Endothelial cell of umbilical vein (primary cell): ENCODE measurements at regions not wholly inside any gene's neighbourhood (a gene's known extent, or its start where the extent isn't known, plus 50 kb on each side); places are given as distances from the start of the nearest gene placed in this dataset.

Experiments used
- BruUV-seq: library from RNA; stranded (reverse); fragments of 400-500 nt; replicated peaks from 2 replicates; lab custom pipeline; 2021; lab: Mats Ljungman, UMichigan
- CTCF ChIA-PET: fragments of 300-600, 350-600 bp; sonication (Branson Sonifier 250); formaldehyde crosslinking; loops from one replicate; lab custom pipeline; 2021; ENCODE audit warnings: antibody characterized with exemption, inconsistent platforms; lab: Charles Lee
- POLR2A ChIA-PET: fragments of 300-600, 350-600 bp; sonication (Branson Sonifier 250); formaldehyde crosslinking; loops from one replicate; lab custom pipeline; 2021; ENCODE audit warnings: antibody characterized with exemption, inconsistent platforms; lab: Charles Lee
- DNase-seq: peaks from one replicate; pipeline ENCODE4 v3.0.0-alpha.2; 2011; ENCODE audit warnings: low read depth, low spot score
- FAIRE-seq: peaks from 2 replicates; lab custom pipeline; 2011; peaks lifted over from hg19 to GRCh38; lab: Jason Lieb, UNC
- H2AFZ ChIP-seq: 2 replicates; pipeline ENCODE4 v1.6.0; 2012; ENCODE audit warnings: low read depth, low read length, control low read depth, inconsistent platforms
- H3K27ac ChIP-seq: 2 replicates; pipeline ENCODE4 v1.5.1; 2011; ENCODE audit warnings: low read depth, mild to moderate bottlenecking, control low read depth, low read length, moderate library complexity; ENCODE audit not compliant: insufficient read depth
- H3K27me3 ChIP-seq, 2 experiments: 2 replicates each; pipeline versions ENCODE4 v1.6.0 to v1.6.1; 2011; ENCODE audit warnings: low read length in 2 of 2, mixed read lengths in 1 of 2; ENCODE audit not compliant: control insufficient read depth in 2 of 2, insufficient read depth in 2 of 2
- H3K36me3 ChIP-seq, 2 experiments: 2 replicates in 1 of 2; 3 replicates in 1 of 2; pipeline ENCODE4 v1.5.1; 2011; ENCODE audit warnings: low read length in 2 of 2, mild to moderate bottlenecking in 1 of 2, moderate library complexity in 1 of 2; ENCODE audit not compliant: control insufficient read depth in 2 of 2, insufficient read depth in 2 of 2; ENCODE audit errors: extremely low read depth in 1 of 2
- H3K4me1 ChIP-seq: 3 replicates; pipeline ENCODE4 v1.5.1; 2011; ENCODE audit warnings: mild to moderate bottlenecking, low read length; ENCODE audit not compliant: control insufficient read depth, insufficient read depth; ENCODE audit errors: extremely low read depth
- H3K4me2 ChIP-seq: 2 replicates; pipeline ENCODE4 v1.6.1; 2011; ENCODE audit warnings: low read length, control low read depth, mixed read lengths; ENCODE audit not compliant: insufficient read depth
- H3K4me3 ChIP-seq, 3 experiments: fragments of 200-600 bp in 1 of 3; sonication (generic), shearing (Covaris generic) in 1 of 3; replicated peaks in 1 of 3; 2 replicates each; pipeline ENCODE4 v1.5.1; 2011 to 2016; ENCODE audit warnings: control low read depth in 3 of 3, low read length in 3 of 3, mild to moderate bottlenecking in 2 of 3, inconsistent platforms in 1 of 3, low read depth in 1 of 3, moderate library complexity in 1 of 3; ENCODE audit not compliant: insufficient read depth in 1 of 3
- H3K79me2 ChIP-seq: 2 replicates; pipeline ENCODE4 v1.6.0; 2012; ENCODE audit warnings: low read length, inconsistent platforms; ENCODE audit not compliant: control insufficient read depth, insufficient read depth
- H3K9ac ChIP-seq: replicated peaks from 2 replicates; pipeline ENCODE3; 2011; ENCODE audit warnings: low read length, control low read depth; ENCODE audit not compliant: insufficient read depth; ENCODE audit errors: extremely low read depth
- H3K9me1 ChIP-seq: replicated peaks from 3 replicates; pipeline ENCODE4 v1.6.0; 2011; ENCODE audit warnings: mild to moderate bottlenecking, low read length; ENCODE audit not compliant: control insufficient read depth, insufficient read depth; ENCODE audit errors: extremely low read depth
- H3K9me3 ChIP-seq: replicated peaks from 2 replicates; pipeline ENCODE4 v1.5.1; 2012; ENCODE audit warnings: low read length, inconsistent platforms; ENCODE audit not compliant: control insufficient read depth, insufficient read depth
- H4K20me1 ChIP-seq: replicated peaks from 2 replicates; pipeline ENCODE3; 2011; ENCODE audit warnings: mild to moderate bottlenecking, low read length; ENCODE audit not compliant: control insufficient read depth, insufficient read depth; ENCODE audit errors: extremely low read depth
- CTCF ChIP-seq, 2 donors: IDR thresholded peaks; 1 replicate in 1 of 2; 2 replicates in 1 of 2; pipeline ENCODE4 v1.5.1; 2011; ENCODE audit warnings: low read length in 2 of 2, mild to moderate bottlenecking in 2 of 2, moderate library complexity in 2 of 2, control low read depth in 1 of 2, inconsistent platforms in 1 of 2, low read depth in 1 of 2; ENCODE audit not compliant: insufficient read depth in 1 of 2; ENCODE audit errors: extremely low read depth in 1 of 2
- EZH2 ChIP-seq: IDR thresholded peaks from 2 replicates; pipeline ENCODE4 v1.6.1; 2012; ENCODE audit warnings: borderline replicate concordance, low read depth, mild to moderate bottlenecking, moderate library complexity, low read length, inconsistent platforms; ENCODE audit not compliant: severe bottlenecking
- FOS ChIP-seq: IDR thresholded peaks from 2 replicates; pipeline ENCODE4 v1.6.1; 2011; ENCODE audit warnings: mild to moderate bottlenecking, low read length, moderate library complexity, borderline replicate concordance; ENCODE audit not compliant: insufficient read depth
- GATA2 ChIP-seq: IDR thresholded peaks from 2 replicates; pipeline ENCODE4 v1.7.0; 2011; ENCODE audit warnings: low read depth, mild to moderate bottlenecking, moderate library complexity, mixed read lengths, low read length; ENCODE audit not compliant: insufficient read length, insufficient read depth
- JUN ChIP-seq: IDR thresholded peaks from 2 replicates; pipeline ENCODE4 v1.6.1; 2011; ENCODE audit warnings: borderline replicate concordance, low read depth; ENCODE audit not compliant: insufficient read length, insufficient read depth
- MAX ChIP-seq: IDR thresholded peaks from 2 replicates; pipeline ENCODE4 v1.6.1; 2011; ENCODE audit not compliant: insufficient read depth, insufficient read length
- MYC ChIP-seq: IDR thresholded peaks from one replicate; pipeline ENCODE4 v1.6.1; 2011; ENCODE audit warnings: mild to moderate bottlenecking, low read depth, low read length
- POLR2A ChIP-seq: IDR thresholded peaks from 2 replicates; pipeline ENCODE4 v1.6.1; 2012; ENCODE audit warnings: low read depth, mild to moderate bottlenecking, control low read depth, low read length
- POLR2AphosphoS5 ChIP-seq: IDR thresholded peaks from 2 replicates; pipeline ENCODE4 v1.6.1; 2012; ENCODE audit warnings: low read depth, mild to moderate bottlenecking, control low read depth, low read length, moderate library complexity; ENCODE audit not compliant: insufficient read depth
- dilution Hi-C: fragments of 300-500 bp; cut with MboI; formaldehyde crosslinking; loops from one replicate; pipeline ENCODE4 v1.15.0; 2019; ENCODE audit warnings: low sequenced_read_pairs; ENCODE audit not compliant: extremely low pct_ligation_motif_present
- intact Hi-C: fragments of 100-400 bp; cut with micrococcal nuclease; formaldehyde crosslinking; loops from one replicate; pipeline ENCODE4 v1.10.0; 2022

GRCh38 chr6:155890409-155890808 is 434.8 kb upstream of the NOX3 start:
- H3K9me3 ChIP-seq = no peaks in the 10 kb centered on the region
- no peaks in the 10 kb centered on the region for H3K27me3 ChIP-seq
- DNase-seq (no peak), FAIRE-seq (no peak)
- no peak for TF ChIP-seq GATA2
- no peak for TF ChIP-seq FOS
- no peak for TF ChIP-seq CTCF (IDR thresholded peaks at IDR 0.05; ENCODE audit: extremely low read depth in 1 of 2, insufficient read depth in 1 of 2, low read depth in 1 of 2, low read length in 2 of 2)
- no peak for TF ChIP-seq MYC
- TF ChIP-seq EZH2 = no peak
- TF ChIP-seq MAX = no peak
- no peak for TF ChIP-seq POLR2AphosphoS5
- no peak for TF ChIP-seq POLR2A
- no peak for TF ChIP-seq JUN
- dilution Hi-C loops (no loop called here), intact Hi-C loops (no loop called here)
- H3K4me2 ChIP-seq = no peak overlapping the region
- POLR2A ChIA-PET = no interaction called here
- no peaks in the 10 kb centered on the region for H4K20me1 ChIP-seq
- no peak overlapping the region for H3K27ac ChIP-seq
- no peak overlapping the region for H3K9ac ChIP-seq
- H2AFZ ChIP-seq = no peak overlapping the region
- H3K79me2 ChIP-seq = no peaks in the 10 kb centered on the region
- no peak overlapping the region for H3K4me3 ChIP-seq
- H3K4me1 ChIP-seq = no peaks in the 10 kb centered on the region
- H3K9me1 ChIP-seq = no peaks in the 10 kb centered on the region
- H3K36me3 ChIP-seq = no peaks in the 10 kb centered on the region
- BruUV-seq = no TSS peak
- CTCF ChIA-PET = no interaction called here
